ENCODE measurements at regions not wholly inside any gene's neighbourhood (a gene's known extent, or its start where the extent isn't known, plus 50 kb on each side); places are given as distances from the start of the nearest gene placed in this dataset.

- H3K9me3 Mint-ChIP-seq: no peaks in the 10 kb centered on the region
- H3K27ac Mint-ChIP-seq: no peak overlapping the region
- no peak for DNase-seq (ENCODE audit: extremely low spot score, unreplicated experiment)
- H3K36me3 Mint-ChIP-seq: no peaks in the 10 kb centered on the region
- TF ChIP-seq CTCF (conservative IDR thresholded peaks at IDR 0.05): no peak
- no peak overlapping the region for H3K4me3 Mint-ChIP-seq
- H3K27me3 Mint-ChIP-seq: peaks cover 18% of the 10 kb centered on the region
- no peaks in the 10 kb centered on the region for H3K4me1 Mint-ChIP-seq (ENCODE audit: unreplicated experiment)
Measured at GRCh38 chr22:34354071-34354817, 434.0 kb upstream of the LARGE1 start.

- Mint-ChIP-seq H3K4me3 (no peak overlapping the region), H3K36me3 (no peaks in the 10 kb centered on the region), H3K4me1 (ENCODE audit: unreplicated experiment) (no peaks in the 10 kb centered on the region), H3K27me3 (peaks cover 7% of the 10 kb centered on the region), H3K9me3 (no peaks in the 10 kb centered on the region), H3K27ac (no peak overlapping the region)
- DNase-seq (ENCODE audit: extremely low spot score, unreplicated experiment): no peak
- no peak for TF ChIP-seq CTCF (conservative IDR thresholded peaks at IDR 0.05)
Measured at GRCh38 chr22:34356481-34356880, 436.2 kb upstream of the LARGE1 start.

GRCh38 chr22:34370711-34371110, 450.4 kb upstream of the LARGE1 start:
- Mint-ChIP-seq H3K4me3 (no peak overlapping the region), H3K27me3 (peaks cover 3% of the 10 kb centered on the region), H3K9me3 (no peaks in the 10 kb centered on the region), H3K4me1 (ENCODE audit: unreplicated experiment) (no peaks in the 10 kb centered on the region), H3K27ac (no peak overlapping the region), H3K36me3 (no peaks in the 10 kb centered on the region)
- no peak for TF ChIP-seq CTCF (conservative IDR thresholded peaks at IDR 0.05)
- DNase-seq (ENCODE audit: extremely low spot score, unreplicated experiment): no peak

- Mint-ChIP-seq H3K4me1 (ENCODE audit: unreplicated experiment) (no peaks in the 10 kb centered on the region), H3K9me3 (peaks cover 5% of the 10 kb centered on the region), H3K27ac (no peak overlapping the region), H3K36me3 (peaks cover 4% of the 10 kb centered on the region), H3K27me3 (peaks cover 5% of the 10 kb centered on the region), H3K4me3 (no peak overlapping the region)
- no peak for TF ChIP-seq CTCF (conservative IDR thresholded peaks at IDR 0.05)
- no peak for DNase-seq (ENCODE audit: extremely low spot score, unreplicated experiment)
Measured at GRCh38 chr22:34379825-34380224, 459.5 kb upstream of the LARGE1 start.

GRCh38 chr22:34380532-34380931, 460.3 kb upstream of the LARGE1 start:
- Mint-ChIP-seq H3K27ac (no peak overlapping the region), H3K36me3 (peaks cover 4% of the 10 kb centered on the region), H3K27me3 (peaks cover 5% of the 10 kb centered on the region), H3K4me1 (ENCODE audit: unreplicated experiment) (no peaks in the 10 kb centered on the region), H3K9me3 (peaks cover 5% of the 10 kb centered on the region), H3K4me3 (no peak overlapping the region)
- DNase-seq (ENCODE audit: extremely low spot score, unreplicated experiment): no peak
- TF ChIP-seq CTCF (conservative IDR thresholded peaks at IDR 0.05): no peak
